ENCODE measurements at regions not wholly inside any gene's neighbourhood (a gene's known extent, or its start where the extent isn't known, plus 50 kb on each side); places are given as distances from the start of the nearest gene placed in this dataset.
"Not testable (repeated sequence)": the region's sequence is repeated elsewhere in the genome, so short reads cannot be mapped to it uniquely, and the experiment has no call there.

- no peak for ATAC-seq
Measured at GRCh38 chr11:127803755-127804154, 783.6 kb downstream of the ETS1 start.

GRCh38 chr11:127800989-127801688 is 786.2 kb downstream of the ETS1 start:
- ATAC-seq (peak; percentile 76), DNase-seq (ENCODE audit: low spot score) (no peak)

More at GRCh38 chr11:127803755-127804154, 783.6 kb downstream of the ETS1 start:
- DNase-seq (ENCODE audit: low spot score): no peak

GRCh38 chr11:127795326-127795725 is 792.0 kb downstream of the ETS1 start:
- no peak for DNase-seq (ENCODE audit: low spot score)

GRCh38 chr11:127791844-127792243 is 791.3 kb upstream of the KIRREL3 start:
- ATAC-seq: no peak
- no peak for DNase-seq (ENCODE audit: low spot score)

More at GRCh38 chr11:127795326-127795725, 792.0 kb downstream of the ETS1 start:
- ATAC-seq: no peak

GRCh38 chr11:127790592-127790991 is 790.0 kb upstream of the KIRREL3 start:
- no peak for ATAC-seq

GRCh38 chr11:127789927-127790326 is 789.4 kb upstream of the KIRREL3 start:
- no peak for DNase-seq (ENCODE audit: low spot score)
- peak; percentile 90 for ATAC-seq

More at GRCh38 chr11:127790592-127790991, 790.0 kb upstream of the KIRREL3 start:
- no peak for DNase-seq (ENCODE audit: low spot score)

- not testable (repeated sequence) for ATAC-seq; DNase-seq (ENCODE audit: low spot score)
Measured at GRCh38 chr11:127772938-127773337, 772.4 kb upstream of the KIRREL3 start.

- ATAC-seq; DNase-seq (ENCODE audit: low spot score): not testable (repeated sequence)
Measured at GRCh38 chr11:127768931-127769330, 768.4 kb upstream of the KIRREL3 start.

GRCh38 chr11:127766734-127767133 is 766.2 kb upstream of the KIRREL3 start:
- no peak for ATAC-seq
- no peak for DNase-seq (ENCODE audit: low spot score)

- ATAC-seq (no peak), DNase-seq (ENCODE audit: low spot score) (no peak)
Measured at GRCh38 chr11:127738771-127739286, 738.3 kb upstream of the KIRREL3 start.

GRCh38 chr11:127737499-127737898 is 736.9 kb upstream of the KIRREL3 start:
- DNase-seq (ENCODE audit: low spot score) (no peak), ATAC-seq (no peak)

GRCh38 chr11:127733552-127733951 is 733.0 kb upstream of the KIRREL3 start:
- DNase-seq (ENCODE audit: low spot score) (no peak), ATAC-seq (no peak)

GRCh38 chr11:127726367-127726766 is 725.8 kb upstream of the KIRREL3 start:
- ATAC-seq (no peak), DNase-seq (ENCODE audit: low spot score) (no peak)

GRCh38 chr11:127723714-127724113 is 723.1 kb upstream of the KIRREL3 start:
- no peak for DNase-seq (ENCODE audit: low spot score)
- ATAC-seq: no peak

- DNase-seq (ENCODE audit: low spot score): no peak
- ATAC-seq: no peak
Measured at GRCh38 chr11:127713226-127713625, 712.7 kb upstream of the KIRREL3 start.

- DNase-seq (ENCODE audit: low spot score) (no peak), ATAC-seq (no peak)
Measured at GRCh38 chr11:127711748-127712147, 711.2 kb upstream of the KIRREL3 start.

GRCh38 chr11:127710831-127711230 is 710.3 kb upstream of the KIRREL3 start:
- DNase-seq (ENCODE audit: low spot score) (no peak), ATAC-seq (no peak)

- DNase-seq (ENCODE audit: low spot score) (no peak), ATAC-seq (no peak)
Measured at GRCh38 chr11:127709960-127710359, 709.4 kb upstream of the KIRREL3 start.

- ATAC-seq: no peak
- DNase-seq (ENCODE audit: low spot score): no peak
Measured at GRCh38 chr11:127693686-127694085, 693.1 kb upstream of the KIRREL3 start.

- no peak for ATAC-seq
- DNase-seq (ENCODE audit: low spot score): no peak
Measured at GRCh38 chr11:127683321-127683720, 682.8 kb upstream of the KIRREL3 start.

GRCh38 chr11:127679816-127680545 is 679.4 kb upstream of the KIRREL3 start:
- ATAC-seq (peak; percentile 41), DNase-seq (ENCODE audit: low spot score) (no peak)

GRCh38 chr11:127678631-127679030 is 678.1 kb upstream of the KIRREL3 start:
- no peak for DNase-seq (ENCODE audit: low spot score)
- ATAC-seq: no peak
